NCI-H446 (cell line): ENCODE measurements at regions not wholly inside any gene's neighbourhood (a gene's known extent, or its start where the extent isn't known, plus 50 kb on each side); places are given as distances from the start of the nearest gene placed in this dataset.

Source experiments
- DNase-seq, 2 experiments: peaks; one replicate each; lab custom pipeline; 2025; lab: John Stamatoyannopoulos, UW

DNA sequence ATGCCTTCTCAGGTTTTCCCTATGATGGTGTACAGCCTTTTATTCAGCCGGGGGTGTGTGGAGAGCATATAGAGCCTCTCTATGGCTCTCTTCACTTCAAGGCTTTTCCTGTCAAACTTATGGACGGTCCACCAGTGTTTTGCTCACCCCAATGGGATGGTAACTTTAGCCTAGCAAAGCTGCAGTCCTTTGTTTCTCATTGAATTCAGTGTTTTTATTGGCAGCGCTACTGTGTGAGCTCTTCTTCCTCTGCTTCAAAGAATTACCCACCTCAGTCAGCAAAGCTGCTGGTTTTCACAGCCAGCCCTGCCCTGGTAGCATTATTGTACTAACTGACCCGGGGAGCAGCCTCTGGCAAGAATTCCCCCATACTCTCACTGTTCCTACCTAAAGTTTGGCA lies 145.3 kb upstream of the RRP15 start:
- no peak for DNase-seq

DNA sequence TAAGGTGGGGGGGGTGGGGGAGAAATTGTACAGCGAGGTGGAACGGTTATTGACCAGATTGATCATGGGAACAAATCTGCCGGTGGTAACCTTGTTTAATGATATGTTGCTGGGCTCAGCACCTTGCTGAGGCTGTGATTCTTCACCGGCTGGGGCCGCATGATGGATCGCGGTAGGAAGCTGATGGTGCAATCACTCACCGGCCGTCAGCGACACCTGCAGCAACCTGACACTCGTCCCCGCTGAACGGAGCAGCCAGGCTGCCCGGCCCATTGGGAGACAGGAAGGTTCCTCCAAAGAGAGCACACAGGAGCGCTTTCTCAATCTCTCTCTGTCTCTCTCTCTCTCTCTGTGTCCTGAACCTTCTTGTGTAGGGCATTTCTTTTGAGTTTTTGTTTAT lies 128.5 kb upstream of the RRP15 start:
- no peak for DNase-seq

DNA sequence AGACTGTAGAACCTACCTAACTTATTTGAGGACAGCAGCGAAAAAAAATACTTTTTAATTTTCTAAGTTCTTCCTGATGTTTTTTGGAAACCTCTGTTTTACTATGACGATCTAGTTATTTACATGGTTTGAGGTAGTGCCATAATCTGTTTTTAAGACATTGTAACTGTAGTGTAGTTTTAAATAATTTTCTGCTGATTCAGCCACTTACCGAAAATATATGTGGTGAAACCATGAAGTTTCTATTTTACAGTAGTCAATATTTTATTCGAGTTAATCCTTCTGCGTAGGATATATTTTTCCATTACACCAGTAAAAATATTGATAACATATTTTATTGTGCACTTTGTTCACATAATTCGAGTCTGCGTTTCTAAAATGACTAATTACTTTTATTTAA lies 121.7 kb upstream of the RRP15 start:
- DNase-seq: no peak

DNA sequence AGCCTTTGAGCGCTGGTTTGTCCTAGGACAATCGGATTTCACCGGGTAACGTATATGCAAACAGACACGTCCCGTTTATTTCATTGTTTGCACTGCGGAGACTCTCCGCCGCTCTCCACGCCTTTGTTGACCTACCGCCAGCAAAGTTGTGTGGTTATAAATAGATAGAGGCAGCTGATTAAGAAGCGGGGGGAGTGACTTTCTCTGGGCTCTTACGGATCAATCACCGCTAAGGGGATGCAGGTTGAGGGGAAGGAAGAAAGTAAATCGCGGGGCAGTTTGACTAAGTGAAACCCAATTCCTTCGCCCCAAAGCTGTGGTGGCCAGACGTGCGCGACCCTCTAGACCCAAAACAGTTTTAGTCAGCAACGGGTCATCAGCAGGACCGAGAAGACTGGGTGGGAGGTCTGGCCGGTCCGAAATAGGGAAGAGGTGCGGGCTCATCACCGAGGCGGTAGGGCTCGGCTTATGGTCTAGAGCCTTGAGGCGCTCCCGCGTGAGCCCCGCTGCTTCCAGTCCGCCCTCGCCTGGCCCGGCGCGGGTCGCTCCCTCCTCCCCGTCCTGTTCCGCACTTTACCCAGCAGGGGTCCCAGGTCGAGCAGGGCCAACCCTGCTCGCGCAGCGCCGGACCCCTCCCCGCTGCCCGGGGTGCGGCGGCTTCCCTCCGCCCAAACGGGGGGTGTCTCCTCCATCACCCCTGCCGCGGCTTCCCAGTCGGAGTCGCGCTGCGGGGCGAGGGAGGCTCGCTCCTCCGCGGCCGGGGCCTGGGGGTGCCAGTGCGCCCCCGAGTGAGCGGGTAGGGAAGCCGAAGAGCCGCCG lies 120.8 kb upstream of the RRP15 start:
- DNase-seq: no peak

DNA sequence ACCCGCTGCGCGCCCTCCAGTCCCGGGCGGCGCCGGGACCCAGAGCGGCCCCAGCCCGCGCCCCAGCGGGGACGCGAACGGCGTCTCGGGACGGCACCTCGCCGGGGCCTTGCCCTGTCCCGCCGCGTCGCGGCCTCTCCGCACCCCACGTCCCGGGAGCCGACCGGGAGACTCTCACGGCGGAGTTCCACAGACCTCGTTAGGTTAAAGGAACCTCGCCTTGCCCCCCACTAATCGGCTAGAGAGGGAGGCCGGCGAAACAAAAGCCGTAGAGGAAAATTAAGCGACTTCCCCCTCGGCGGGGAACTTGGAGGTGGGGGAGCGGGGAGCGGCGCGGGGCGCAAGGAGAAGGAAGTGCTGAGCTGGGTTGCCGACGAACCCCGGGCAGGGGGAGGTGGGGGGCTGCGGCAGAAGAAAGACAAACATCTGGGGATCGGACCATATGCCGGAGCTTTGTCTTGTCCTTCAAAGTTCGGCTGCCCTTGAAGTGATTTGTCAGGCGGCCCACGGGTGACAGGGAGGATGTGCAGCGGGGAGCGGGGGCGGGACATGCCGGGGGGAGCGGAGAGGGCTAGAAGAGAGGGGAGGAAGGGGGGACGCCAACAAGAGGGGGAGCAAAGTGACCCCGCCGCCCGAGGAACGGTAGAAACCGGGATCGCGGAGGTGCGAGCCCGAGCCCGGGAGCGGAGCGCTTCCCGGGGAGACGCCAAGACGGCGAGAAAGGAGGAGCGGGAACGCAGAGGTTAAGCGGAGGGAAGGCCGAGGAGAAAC lies 120.0 kb upstream of the RRP15 start:
- DNase-seq: no peak

DNA sequence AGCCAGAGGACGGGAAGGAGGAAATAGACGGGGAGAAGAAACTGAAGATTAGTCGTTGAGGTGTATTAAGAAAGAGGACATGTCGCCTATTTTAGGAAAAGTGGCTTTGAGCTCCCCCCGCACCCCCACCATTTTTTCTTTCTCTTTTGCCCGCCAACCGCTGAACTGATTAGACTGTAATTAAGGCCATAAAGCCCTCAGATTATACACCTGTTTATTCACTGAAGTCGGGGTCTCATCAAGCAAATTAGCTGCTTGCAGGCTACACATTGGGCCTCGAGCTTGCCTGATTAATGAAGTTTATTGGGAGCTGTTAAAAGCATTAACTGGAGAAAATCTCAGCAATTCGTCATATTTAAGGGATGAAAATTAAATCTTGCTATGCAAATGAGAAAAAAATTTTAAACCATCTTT lies 119.4 kb upstream of the RRP15 start:
- DNase-seq: no peak

DNA sequence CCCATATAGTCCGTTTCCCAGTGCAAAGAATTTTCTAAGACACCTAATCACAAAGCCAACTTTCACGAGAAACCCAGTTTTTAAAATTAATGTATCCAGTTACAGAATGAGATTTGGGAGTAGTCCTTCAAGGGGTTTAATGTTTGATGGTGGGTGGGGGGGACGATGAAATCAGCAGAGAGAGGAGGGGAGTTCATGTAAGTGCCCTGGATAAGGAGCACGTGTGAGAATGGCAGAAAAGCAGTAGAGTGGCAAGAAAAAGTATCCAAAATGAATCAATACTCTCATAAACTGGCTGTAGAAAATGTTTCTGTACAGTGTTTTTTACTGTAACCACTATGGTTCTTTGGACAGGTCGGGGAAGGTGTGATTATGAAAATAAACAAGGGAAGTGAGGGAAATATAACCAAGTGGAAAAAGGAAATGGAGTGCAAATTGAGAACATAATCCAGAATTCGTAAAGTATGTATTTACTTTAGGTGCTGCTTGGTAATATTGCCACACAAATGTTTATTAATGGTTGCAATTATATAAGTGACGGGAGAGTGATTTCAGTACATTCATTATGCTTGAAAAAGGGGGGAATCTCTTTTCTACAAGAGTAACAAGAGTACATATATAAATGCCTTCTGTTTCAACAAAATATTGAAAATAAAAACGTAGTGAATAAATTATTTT lies 118.7 kb upstream of the RRP15 start:
- DNase-seq: no peak

DNA sequence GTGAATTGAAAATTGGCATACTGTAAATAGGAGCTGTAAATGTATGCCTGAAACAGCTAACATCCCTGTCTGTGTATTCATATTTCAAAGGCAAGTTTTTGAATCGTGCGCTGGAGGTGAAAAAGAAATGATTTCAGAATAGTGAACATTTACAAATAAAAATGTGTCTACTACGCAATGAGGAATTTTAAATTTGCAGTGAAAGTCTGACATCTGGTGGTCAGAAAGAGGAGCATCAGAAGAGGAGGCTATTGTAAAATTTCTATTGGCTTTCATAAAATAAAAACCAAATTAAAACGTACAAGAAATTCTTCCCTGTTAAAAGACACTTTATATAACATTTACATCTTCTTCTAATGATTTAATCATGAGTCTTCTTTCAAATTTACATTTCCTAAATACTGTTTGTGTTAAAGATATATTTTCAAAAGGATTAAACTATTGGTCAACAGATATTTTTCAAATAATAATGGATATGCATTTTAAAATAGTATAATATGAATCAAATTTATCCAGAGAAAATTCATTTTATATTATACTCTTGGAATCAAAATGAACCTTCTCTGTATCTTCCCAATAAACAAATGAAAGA lies 113.7 kb upstream of the RRP15 start:
- peak; percentile 31 to 76 for DNase-seq

DNA sequence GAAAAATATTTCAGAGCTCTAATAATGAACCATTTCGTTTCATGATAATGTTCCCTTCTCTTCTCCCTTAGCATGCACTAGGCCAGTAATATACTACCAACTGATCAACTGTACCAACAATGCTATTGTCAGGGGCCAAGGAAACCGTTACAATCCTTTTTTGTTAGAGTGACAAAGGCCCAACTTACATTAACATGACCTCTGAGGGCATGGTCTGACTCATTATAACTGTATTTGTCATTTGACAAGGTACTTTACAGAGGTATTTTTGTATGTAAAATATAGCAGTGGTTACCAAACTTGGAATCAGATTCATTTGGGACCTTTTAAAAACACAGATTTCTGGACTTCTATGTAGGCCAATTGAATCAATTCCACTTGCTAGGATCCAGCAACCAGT lies 102.6 kb upstream of the RRP15 start:
- DNase-seq: no peak

DNA sequence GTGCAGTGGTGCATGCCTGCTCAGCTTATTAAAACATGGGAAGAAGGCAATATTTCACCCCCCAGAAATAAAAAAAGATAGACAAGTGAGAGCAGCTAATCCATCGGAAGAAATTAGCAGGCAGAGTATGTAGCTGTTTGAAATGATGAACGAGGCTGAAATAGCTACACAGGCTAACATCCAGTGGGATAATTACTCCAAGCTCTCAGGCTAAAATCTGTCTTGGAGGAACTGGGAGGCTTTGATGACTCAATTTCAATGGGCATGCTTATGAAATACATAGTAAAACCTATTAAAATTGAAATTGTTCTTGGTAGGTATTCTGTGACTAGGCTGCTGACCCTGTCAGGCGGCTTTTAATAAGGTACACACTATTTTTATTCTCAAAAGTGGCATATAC lies 84.1 kb upstream of the RRP15 start:
- no peak for DNase-seq

DNA sequence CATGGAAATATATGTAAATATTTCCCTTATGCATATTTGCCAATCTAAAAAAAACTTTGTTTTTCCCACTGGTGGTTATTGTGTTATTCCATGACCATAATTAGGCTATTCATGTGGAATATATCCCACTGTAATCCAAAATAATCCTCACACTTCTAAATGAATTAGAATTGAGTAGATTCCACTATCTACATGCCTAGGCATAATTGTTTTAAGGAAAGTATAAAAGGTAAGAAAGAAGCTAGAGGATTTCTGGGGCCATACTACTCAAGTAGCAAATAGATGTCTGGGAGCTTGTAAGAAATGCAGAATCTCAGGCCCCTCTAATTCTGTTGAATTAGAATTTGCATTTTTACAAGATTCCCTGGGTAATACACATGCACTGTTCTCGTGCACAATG lies 83.5 kb upstream of the RRP15 start:
- DNase-seq: no peak

DNA sequence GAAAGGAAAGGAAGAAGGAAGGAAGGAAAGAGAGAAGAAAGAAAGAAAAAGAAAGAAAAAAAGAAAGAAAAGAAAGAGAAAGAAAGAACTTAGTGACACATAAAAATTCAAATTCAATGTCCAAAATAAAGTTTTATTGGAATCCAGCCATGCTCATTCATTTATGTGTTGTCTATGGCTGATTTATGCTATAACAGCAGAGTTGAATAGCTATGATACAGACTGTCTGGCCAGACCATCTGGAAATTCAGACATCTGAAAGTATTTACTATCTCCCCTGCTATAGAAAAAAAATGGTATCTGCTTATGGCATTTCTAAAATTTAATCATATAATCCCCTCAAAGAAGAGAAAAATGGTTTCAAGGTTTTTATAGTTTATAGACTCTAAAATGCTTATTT lies 79.4 kb upstream of the RRP15 start:
- peak in 1 of 2 experiments; percentile 14 for DNase-seq

DNA sequence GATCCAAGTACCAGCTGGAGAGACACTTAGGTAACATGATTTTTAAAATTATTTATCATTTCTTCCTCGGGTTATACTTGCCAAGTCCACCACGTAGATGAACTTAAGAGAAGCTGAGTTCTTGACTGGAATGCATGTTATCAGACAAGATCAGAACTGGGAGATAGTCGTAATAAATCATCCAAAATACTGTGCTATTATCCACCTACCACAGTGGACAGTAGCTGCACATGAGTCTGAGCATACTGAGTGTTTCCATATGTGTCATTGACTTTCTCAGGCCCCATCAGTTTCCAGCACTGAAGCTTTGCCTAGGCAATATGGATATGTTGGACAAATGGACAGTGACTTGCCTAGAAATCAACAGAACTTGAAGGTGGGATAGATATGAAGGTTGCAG lies 77.9 kb upstream of the RRP15 start:
- DNase-seq: no peak

DNA sequence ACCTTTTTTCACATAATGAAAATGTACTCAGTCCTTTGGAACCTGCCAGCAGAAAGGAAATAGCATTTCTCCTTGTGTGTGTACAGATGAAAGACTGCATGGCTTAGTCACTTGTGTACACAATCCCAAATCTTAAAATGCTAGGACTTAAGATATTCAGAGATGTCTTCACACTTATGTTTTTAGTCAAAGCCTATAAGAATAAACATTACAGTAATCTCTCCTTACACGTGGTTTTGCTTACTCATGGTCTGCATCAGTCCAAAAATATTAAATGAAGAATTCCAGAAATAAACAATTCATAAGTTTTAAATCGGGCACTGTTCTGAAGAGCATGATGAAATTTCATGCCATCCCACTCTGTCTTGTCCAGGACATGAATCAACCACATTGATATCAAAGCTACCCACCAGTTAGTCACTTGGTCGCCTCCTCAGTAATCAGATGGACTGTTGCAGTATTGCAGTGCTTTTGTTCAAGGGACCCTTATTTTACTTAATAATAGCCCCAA lies 75.7 kb upstream of the RRP15 start:
- DNase-seq: no peak

DNA sequence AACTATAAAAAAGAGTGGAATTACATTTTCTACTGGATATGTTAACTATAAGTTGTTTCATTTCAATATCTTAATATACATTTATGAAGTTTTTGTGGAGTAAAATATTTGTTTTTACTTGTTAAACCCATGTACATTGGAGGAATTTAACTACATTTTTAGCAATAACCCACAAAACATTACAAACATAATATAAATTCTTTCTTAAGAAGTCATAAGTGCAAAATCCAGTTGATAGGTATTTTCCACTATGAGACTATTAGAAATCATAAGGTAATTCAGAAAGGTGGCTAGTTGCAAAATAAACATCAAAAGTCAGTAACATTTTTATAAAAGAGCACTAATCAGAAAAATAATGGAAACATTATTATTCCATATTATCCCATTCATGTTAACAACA lies 73.9 kb upstream of the RRP15 start:
- no peak for DNase-seq

DNA sequence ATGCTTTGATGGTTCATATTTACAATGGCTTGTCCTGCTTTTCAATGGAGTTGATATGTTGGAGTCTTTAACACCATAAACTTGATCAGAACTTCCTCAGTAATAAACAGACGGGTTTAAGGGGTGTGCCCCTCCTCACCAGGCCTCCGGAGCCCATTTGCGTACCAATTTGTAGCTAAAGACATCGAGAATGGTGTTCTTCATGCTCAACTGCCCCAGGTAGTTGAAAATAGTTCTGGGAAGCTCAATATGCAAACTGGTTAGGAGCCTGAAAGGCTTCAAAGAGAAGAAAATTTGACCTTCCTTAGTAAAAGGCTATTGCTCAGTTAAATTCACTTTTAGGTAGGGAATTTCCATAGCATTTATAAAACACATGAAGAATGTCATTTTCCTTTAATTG lies 68.1 kb upstream of the RRP15 start:
- DNase-seq: no peak

DNA sequence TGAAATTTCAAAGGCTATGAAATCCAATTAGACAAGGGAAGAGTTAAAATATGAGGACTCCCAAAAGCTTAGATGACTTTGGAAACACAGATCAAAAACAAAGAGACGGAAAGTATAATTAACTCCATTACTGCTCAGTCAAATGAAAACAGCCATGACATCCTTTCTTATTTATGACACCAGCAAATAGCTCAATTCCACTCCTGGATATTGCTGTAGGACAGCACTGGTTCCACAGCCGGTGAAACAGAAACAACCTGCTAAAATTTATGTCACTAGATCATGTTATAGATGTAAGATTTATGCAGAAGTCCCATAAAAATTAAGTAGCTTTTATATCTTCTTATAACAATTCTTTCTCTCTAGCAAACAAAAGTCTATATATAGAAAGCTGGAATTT lies 65.6 kb upstream of the RRP15 start:
- DNase-seq: no peak

DNA sequence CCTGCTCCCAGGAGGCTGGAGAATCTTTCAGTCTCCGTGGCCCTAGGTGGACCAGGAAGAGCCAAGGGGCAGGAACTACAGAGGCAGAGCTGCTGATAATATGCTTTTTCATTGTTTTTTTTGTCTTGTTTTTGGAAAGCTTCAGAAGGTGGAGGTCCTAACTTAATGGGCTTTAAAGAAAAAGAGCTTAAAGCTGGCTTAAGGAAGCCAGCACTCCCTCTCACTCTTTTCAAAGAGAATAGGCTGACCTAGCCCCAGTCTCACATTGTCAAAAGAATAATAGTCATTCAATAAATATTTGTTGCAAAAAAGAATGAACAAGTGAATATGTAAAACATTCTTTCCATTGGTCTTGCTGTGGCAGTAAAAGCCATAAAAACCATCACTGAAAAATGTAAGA lies 61.0 kb upstream of the RRP15 start:
- no peak for DNase-seq

DNA sequence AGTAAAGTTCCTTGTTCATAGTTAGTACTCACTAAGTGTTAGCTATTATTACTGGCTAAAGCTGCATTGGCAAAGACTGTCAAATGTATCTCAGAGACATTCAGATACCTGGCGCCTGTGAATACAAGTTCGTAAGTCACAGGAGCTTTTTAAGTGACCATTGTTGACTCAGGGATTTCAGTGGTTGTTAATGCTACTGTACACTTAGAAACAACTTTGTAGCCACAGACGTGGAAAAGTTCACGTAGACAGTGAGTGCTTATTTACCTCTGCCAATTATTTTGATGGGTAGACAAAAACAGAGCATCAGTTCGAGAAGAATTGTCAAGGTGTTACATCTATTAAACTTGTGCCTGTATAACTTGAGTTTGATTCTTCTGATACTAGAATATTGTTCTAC lies 59.1 kb upstream of the RRP15 start:
- DNase-seq: no peak
